CD14-positive monocyte (primary cell): ENCODE measurements at regions not wholly inside any gene's neighbourhood (a gene's known extent, or its start where the extent isn't known, plus 50 kb on each side); places are given as distances from the start of the nearest gene placed in this dataset.

ENCODE experiments used
- DNase-seq, 3 donors: peaks; one replicate each; pipeline ENCODE4 v3.0.0-alpha.2; 2011 to 2022
- H2AFZ ChIP-seq: 2 replicates; pipeline ENCODE4 v1.6.0; 2012; ENCODE audit warnings: mild to moderate bottlenecking, low read depth, low read length, inconsistent platforms; ENCODE audit not compliant: insufficient read depth, poor library complexity, severe bottlenecking
- H3K27ac ChIP-seq, 2 donors: 1 replicate in 1 of 2; 2 replicates in 1 of 2; pipeline ENCODE4 v1.5.1; 2012 to 2013; ENCODE audit warnings: low read length in 2 of 2, control low read depth in 1 of 2, inconsistent platforms in 1 of 2, low read depth in 1 of 2, mild to moderate bottlenecking in 1 of 2
- H3K27me3 ChIP-seq, 2 donors: one replicate each; pipeline versions ENCODE4 v1.6.0 to v1.6.1; 2011 to 2013; ENCODE audit warnings: low read length in 2 of 2; ENCODE audit not compliant: control insufficient read depth in 2 of 2, insufficient read depth in 2 of 2
- H3K36me3 ChIP-seq, 2 donors: replicated peaks in 1 of 2; 1 replicate in 1 of 2; 2 replicates in 1 of 2; pipeline versions ENCODE4 v1.5.1 to v1.6.1; 2012 to 2013; ENCODE audit warnings: low read length in 2 of 2, control low read depth in 1 of 2, inconsistent platforms in 1 of 2, mild to moderate bottlenecking in 1 of 2; ENCODE audit not compliant: insufficient read depth in 2 of 2, control insufficient read depth in 1 of 2
- H3K4me1 ChIP-seq, 2 donors: 1 replicate in 1 of 2; 2 replicates in 1 of 2; pipeline versions ENCODE4 v1.5.1 to v1.6.1; 2012 to 2013; ENCODE audit warnings: low read length in 2 of 2, control low read depth in 1 of 2, inconsistent platforms in 1 of 2, mild to moderate bottlenecking in 1 of 2, moderate library complexity in 1 of 2; ENCODE audit not compliant: insufficient read depth in 2 of 2, control insufficient read depth in 1 of 2
- H3K4me2 ChIP-seq: replicated peaks from 2 replicates; pipeline ENCODE3; 2012; ENCODE audit warnings: low read length, moderate library complexity, mild to moderate bottlenecking; ENCODE audit not compliant: poor library complexity, severe bottlenecking; ENCODE audit errors: extremely low read depth
- H3K4me3 ChIP-seq, 3 experiments: fragments of 200-600 bp in 1 of 3; sonication (generic) in 1 of 3; replicated peaks in 1 of 3; 1 replicate in 2 of 3; 2 replicates in 1 of 3; pipeline ENCODE4 v1.5.1; 2011 to 2013; ENCODE audit warnings: low read length in 3 of 3, mild to moderate bottlenecking in 3 of 3, control low read depth in 2 of 3, low read depth in 2 of 3, inconsistent platforms in 1 of 3, moderate library complexity in 1 of 3
- H3K79me2 ChIP-seq: 2 replicates; pipeline ENCODE4 v1.6.0; 2012; ENCODE audit warnings: mild to moderate bottlenecking, control low read depth, inconsistent platforms, low read length, moderate library complexity; ENCODE audit not compliant: insufficient read depth
- H3K9ac ChIP-seq: 2 replicates; pipeline ENCODE4 v1.6.0; 2017; ENCODE audit warnings: low read length, mild to moderate bottlenecking; ENCODE audit not compliant: insufficient read depth, poor library complexity, severe bottlenecking
- H3K9me3 ChIP-seq, 2 donors: replicated peaks in 1 of 2; 1 replicate in 1 of 2; 2 replicates in 1 of 2; pipeline versions ENCODE4 v1.5.1 to v1.6.1; 2012 to 2013; ENCODE audit warnings: low read length in 2 of 2, control low read depth in 1 of 2; ENCODE audit not compliant: control insufficient read depth in 1 of 2, insufficient read depth in 1 of 2
- H4K20me1 ChIP-seq: 2 replicates; pipeline ENCODE4 v1.6.0; 2012; ENCODE audit warnings: mild to moderate bottlenecking, low read length, control low read depth, moderate library complexity; ENCODE audit not compliant: insufficient read depth
- H3K27ac Mint-ChIP-seq, 7 donors: one replicate each; pipeline ENCODE4 v1.8.0; 2020; ENCODE audit warnings: mild to moderate bottlenecking in 7 of 7, mixed read lengths in 7 of 7, moderate library complexity in 6 of 7, inconsistent platforms in 2 of 7
- H3K27me3 Mint-ChIP-seq, 3 donors: one replicate each; pipeline ENCODE4 v1.8.0; 2021 to 2022; ENCODE audit warnings: low read depth in 3 of 3, mild to moderate bottlenecking in 3 of 3, mixed read lengths in 3 of 3, moderate library complexity in 3 of 3, inconsistent platforms in 1 of 3
- H3K36me3 Mint-ChIP-seq, 2 donors: one replicate each; pipeline ENCODE4 v1.8.0; 2020; ENCODE audit warnings: mixed read lengths in 2 of 2, inconsistent platforms in 1 of 2, mild to moderate bottlenecking in 1 of 2
- H3K4me1 Mint-ChIP-seq: one replicate; pipeline ENCODE4 v1.8.0; 2020; ENCODE audit warnings: mild to moderate bottlenecking, mixed read lengths
- H3K4me3 Mint-ChIP-seq, 2 donors: one replicate each; pipeline ENCODE4 v1.8.0; 2020; ENCODE audit warnings: mild to moderate bottlenecking in 2 of 2, mixed read lengths in 2 of 2, moderate library complexity in 1 of 2
- H3K9me3 Mint-ChIP-seq, 7 donors: one replicate each; pipeline ENCODE4 v1.8.0; 2020 to 2022; ENCODE audit warnings: mixed read lengths in 7 of 7, mild to moderate bottlenecking in 6 of 7, moderate library complexity in 6 of 7, inconsistent platforms in 2 of 7
- WGBS: methylation state at CpG from one replicate; pipeline ENCODE4 v1.1.5; 2013; ENCODE audit warnings: missing lambda C conversion rate; ENCODE audit not compliant: insufficient coverage; 5-methylcytosine and 5-hydroxymethylcytosine counted together
- intact Hi-C, 2 donors: fragments of 100-400 bp; cut with micrococcal nuclease; formaldehyde crosslinking; loops; one replicate each; pipeline versions ENCODE4 v1.15.0 to v1.15.1; 2023
- TF ChIP-seq, protein P1 (sequence below): fragments of 200-600 bp; IDR thresholded peaks from one replicate; pipeline ENCODE4 v1.8.0; 2022; ENCODE audit warnings: antibody characterized with exemption, mild to moderate bottlenecking

DNA sequence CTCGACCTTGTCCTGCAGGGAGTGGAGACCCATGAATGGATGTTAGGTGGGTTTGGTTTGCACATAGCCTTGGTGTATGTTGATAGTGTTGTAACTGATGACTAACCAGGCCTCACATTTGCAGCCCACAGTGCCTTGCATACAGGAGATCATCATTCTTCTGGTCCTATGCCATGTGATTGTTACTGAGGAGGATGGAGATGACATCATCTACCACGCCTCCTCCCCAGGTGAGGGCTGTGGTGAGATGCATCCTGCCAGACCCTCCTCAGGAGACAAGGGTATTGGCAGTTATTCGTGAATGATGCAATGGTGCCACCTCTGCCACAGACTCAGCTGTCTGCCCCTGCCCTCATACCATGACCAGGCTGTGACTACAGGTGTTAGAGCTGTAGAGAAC lies 1294.1 kb downstream of the UQCRFS1 start:
- H3K27ac ChIP-seq: no peak overlapping the region
- no peaks in the 10 kb centered on the region for H3K4me1 ChIP-seq
- no peaks in the 10 kb centered on the region for H3K36me3 Mint-ChIP-seq
- no peaks in the 10 kb centered on the region for H3K27me3 ChIP-seq
- no peak for DNase-seq
- no peak overlapping the region for H3K4me3 Mint-ChIP-seq
- H3K4me2 ChIP-seq: no peak overlapping the region
- peaks cover 6 to 23% (median 10%) of the 10 kb centered on the region in 7 donors for H3K9me3 Mint-ChIP-seq
- no peaks in the 10 kb centered on the region for H3K27me3 Mint-ChIP-seq
- no peak overlapping the region for H3K4me3 ChIP-seq
- no peak overlapping the region for H2AFZ ChIP-seq
- no peaks in the 10 kb centered on the region for H3K4me1 Mint-ChIP-seq
- no peaks in the 10 kb centered on the region for H3K36me3 ChIP-seq
- no peak overlapping the region for H3K9ac ChIP-seq
- no peaks in the 10 kb centered on the region for H3K79me2 ChIP-seq
- no peak overlapping the region for H3K27ac Mint-ChIP-seq
- WGBS: 76% methylated on average over 3 of the region's 3 CpGs
- H3K9me3 ChIP-seq: peaks cover 7 to 11% of the 10 kb centered on the region in 2 donors
- TF ChIP-seq, protein P1, sequence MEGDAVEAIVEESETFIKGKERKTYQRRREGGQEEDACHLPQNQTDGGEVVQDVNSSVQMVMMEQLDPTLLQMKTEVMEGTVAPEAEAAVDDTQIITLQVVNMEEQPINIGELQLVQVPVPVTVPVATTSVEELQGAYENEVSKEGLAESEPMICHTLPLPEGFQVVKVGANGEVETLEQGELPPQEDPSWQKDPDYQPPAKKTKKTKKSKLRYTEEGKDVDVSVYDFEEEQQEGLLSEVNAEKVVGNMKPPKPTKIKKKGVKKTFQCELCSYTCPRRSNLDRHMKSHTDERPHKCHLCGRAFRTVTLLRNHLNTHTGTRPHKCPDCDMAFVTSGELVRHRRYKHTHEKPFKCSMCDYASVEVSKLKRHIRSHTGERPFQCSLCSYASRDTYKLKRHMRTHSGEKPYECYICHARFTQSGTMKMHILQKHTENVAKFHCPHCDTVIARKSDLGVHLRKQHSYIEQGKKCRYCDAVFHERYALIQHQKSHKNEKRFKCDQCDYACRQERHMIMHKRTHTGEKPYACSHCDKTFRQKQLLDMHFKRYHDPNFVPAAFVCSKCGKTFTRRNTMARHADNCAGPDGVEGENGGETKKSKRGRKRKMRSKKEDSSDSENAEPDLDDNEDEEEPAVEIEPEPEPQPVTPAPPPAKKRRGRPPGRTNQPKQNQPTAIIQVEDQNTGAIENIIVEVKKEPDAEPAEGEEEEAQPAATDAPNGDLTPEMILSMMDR: no peak
- H4K20me1 ChIP-seq: no peaks in the 10 kb centered on the region
- intact Hi-C loops: no loop called here

- H3K4me1 Mint-ChIP-seq: no peaks in the 10 kb centered on the region
- Histone ChIP-seq H3K27me3 (no peaks in the 10 kb centered on the region), H3K36me3 (no peaks in the 10 kb centered on the region), H2AFZ (no peak overlapping the region), H4K20me1 (no peaks in the 10 kb centered on the region), H3K4me2 (no peak overlapping the region), H3K4me1 (no peaks in the 10 kb centered on the region), H3K4me3 (no peak overlapping the region), H3K9me3 (peaks cover 21 to 48% of the 10 kb centered on the region in 2 donors), H3K79me2 (no peaks in the 10 kb centered on the region), H3K9ac (no peak overlapping the region), H3K27ac (no peak overlapping the region)
- WGBS: 91% methylated on average over 9 of the region's 19 CpGs
- H3K27me3 Mint-ChIP-seq: peaks cover 0 to 3% (median 2%) of the 10 kb centered on the region in 3 donors
- DNase-seq: no peak
- TF ChIP-seq, protein P1: no peak
- H3K4me3 Mint-ChIP-seq: no peak overlapping the region
- H3K27ac Mint-ChIP-seq: no peak overlapping the region
- H3K36me3 Mint-ChIP-seq: no peaks in the 10 kb centered on the region
- peaks cover 16 to 42% (median 30%) of the 10 kb centered on the region in 7 donors for H3K9me3 Mint-ChIP-seq
- intact Hi-C loops: no loop called here
Measured at GRCh38 chr19:27911122-27911898, 1301.6 kb downstream of the UQCRFS1 start.
